Transverse colon (tissue), 3 donors: ENCODE measurements at regions not wholly inside any gene's neighbourhood (a gene's known extent, or its start where the extent isn't known, plus 50 kb on each side); places are given as distances from the start of the nearest gene placed in this dataset.

Experiments used
- CTCF ChIP-seq, 5 experiments: fragments of 200-600 bp in 3 of 5; fragments of 450-650 bp in 2 of 5; sonication (generic) in 3 of 5; IDR thresholded peaks; 1 replicate in 2 of 5; 2 replicates in 3 of 5; pipeline ENCODE4 v1.5.1; 2016 to 2017; ENCODE audit warnings: antibody characterized with exemption in 5 of 5, inconsistent platforms in 3 of 5, mild to moderate bottlenecking in 2 of 5, moderate library complexity in 1 of 5
- EP300 ChIP-seq: sonication (generic); formaldehyde crosslinking; IDR thresholded peaks from one replicate; pipeline ENCODE4 v1.6.1; 2017; ENCODE audit warnings: antibody characterized with exemption, low read depth
- POLR2A ChIP-seq: fragments of 450-650 bp; IDR thresholded peaks from one replicate; pipeline ENCODE4 v1.6.1; 2016; ENCODE audit warnings: antibody characterized with exemption, mild to moderate bottlenecking, moderate library complexity

- TF ChIP-seq CTCF (IDR thresholded peaks at IDR 0.05) (no peak), POLR2A (no peak), EP300 (no peak)
Observed at GRCh38 chr2:5442736-5443135, 249.4 kb upstream of the SOX11 start.
